RWPE2 (cell line): ENCODE measurements at regions not wholly inside any gene's neighbourhood (a gene's known extent, or its start where the extent isn't known, plus 50 kb on each side); places are given as distances from the start of the nearest gene placed in this dataset.

ENCODE experiments used
- ATAC-seq: fragments of 200-7000 bp; cut with Tn5 transposase; 3 replicates; pipeline ENCODE4 v1.9.1; 2021; ENCODE audit warnings: low read depth
- DNase-seq: peaks from one replicate; pipeline ENCODE4 v3.0.0-alpha.2; 2020; ENCODE audit warnings: low spot score
- H3K27ac ChIP-seq: fragments of 450-650 bp; 2 replicates; pipeline ENCODE4 v1.5.1; 2017; ENCODE audit warnings: mild to moderate bottlenecking; ENCODE audit not compliant: poor library complexity, severe bottlenecking
- H3K27me3 ChIP-seq: fragments of 250-450 bp; sonication (Bioruptor Pico); 2 replicates; pipeline ENCODE4 v1.5.1; 2021; ENCODE audit warnings: mild to moderate bottlenecking, moderate library complexity; ENCODE audit not compliant: insufficient read depth, poor library complexity, severe bottlenecking
- H3K36me3 ChIP-seq: fragments of 250-450 bp; sonication (Bioruptor Pico); 2 replicates; pipeline ENCODE4 v1.5.1; 2020; ENCODE audit warnings: low read depth, mild to moderate bottlenecking, moderate library complexity
- H3K4me1 ChIP-seq: fragments of 250-450 bp; sonication (Bioruptor Pico); 2 replicates; pipeline ENCODE4 v1.5.1; 2021; ENCODE audit warnings: mild to moderate bottlenecking, moderate library complexity; ENCODE audit not compliant: insufficient read depth, poor library complexity, severe bottlenecking
- H3K4me3 ChIP-seq: fragments of 250-450 bp; sonication (Bioruptor Pico); 2 replicates; pipeline ENCODE4 v1.5.1; 2021; ENCODE audit warnings: mild to moderate bottlenecking, moderate library complexity; ENCODE audit not compliant: severe bottlenecking
- H3K9me3 ChIP-seq: fragments of 250-450 bp; sonication (Bioruptor Pico); 2 replicates; pipeline ENCODE4 v1.5.1; 2021; ENCODE audit warnings: mild to moderate bottlenecking, moderate library complexity; ENCODE audit not compliant: severe bottlenecking
- CTCF ChIP-seq: fragments of 450-650 bp; IDR thresholded peaks from one replicate; pipeline ENCODE4 v1.5.1; 2017; ENCODE audit warnings: mild to moderate bottlenecking, moderate library complexity; ENCODE audit not compliant: poor library complexity, severe bottlenecking

DNA sequence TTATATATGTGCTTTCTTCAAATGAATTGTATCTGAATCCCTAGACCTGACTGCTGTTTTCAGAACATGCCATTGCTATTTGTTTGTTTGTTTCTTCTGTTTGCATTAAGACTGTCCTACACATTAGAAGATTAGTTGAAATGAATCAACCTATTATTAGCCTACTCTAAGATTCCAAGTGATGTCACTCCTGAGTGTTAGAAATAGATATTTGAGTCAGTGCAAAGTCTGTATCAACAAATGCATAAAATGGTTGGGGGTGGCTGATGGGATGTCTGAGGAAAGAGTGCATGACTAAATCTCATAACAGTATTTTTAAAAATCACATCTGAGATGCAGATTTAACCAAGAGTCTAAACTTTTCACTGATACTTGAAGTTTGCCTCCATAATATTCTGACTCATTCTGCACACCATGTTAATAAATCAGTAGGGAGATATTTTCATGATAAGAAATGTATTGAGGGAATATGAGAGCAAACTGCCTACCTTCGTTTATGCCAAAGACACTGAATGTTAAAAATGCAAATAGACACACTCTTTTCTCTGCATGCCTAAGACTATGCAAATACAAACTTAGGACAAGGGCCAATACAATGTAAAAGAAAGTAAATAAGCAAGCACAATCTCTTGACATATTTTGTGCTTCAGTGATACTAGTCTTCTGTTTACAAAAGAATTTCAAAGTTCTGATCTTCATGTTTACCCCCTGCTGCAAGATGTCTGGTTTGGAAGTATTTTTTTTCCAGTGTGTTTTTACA is 253.3 kb downstream of the LIG4 start:
- Histone ChIP-seq H3K4me3 (no peak overlapping the region), H3K9me3 (peaks cover 3% of the 10 kb centered on the region), H3K4me1 (no peaks in the 10 kb centered on the region), H3K27ac (no peak overlapping the region), H3K27me3 (no peaks in the 10 kb centered on the region), H3K36me3 (no peaks in the 10 kb centered on the region)
- DNase-seq (no peak), ATAC-seq (no peak)
- no peak for TF ChIP-seq CTCF

DNA sequence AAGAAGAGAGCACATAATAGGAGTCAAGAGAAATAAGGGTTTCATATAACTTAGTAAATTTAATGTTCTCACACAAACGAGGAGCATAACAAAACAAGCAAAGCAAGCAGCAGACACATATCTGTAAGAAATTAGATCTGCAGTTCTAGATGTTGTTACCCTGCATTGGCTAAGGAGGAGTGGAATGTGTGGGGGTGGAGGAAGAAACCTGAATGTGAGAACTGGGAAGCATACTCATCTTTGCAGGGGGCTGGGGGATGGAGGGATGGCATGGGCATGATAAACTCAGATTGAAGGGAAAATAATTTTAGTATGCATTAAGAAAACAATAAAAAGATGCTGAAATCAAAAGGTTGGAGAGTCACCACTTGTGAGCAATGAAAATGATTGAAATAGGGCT is 255.0 kb downstream of the LIG4 start:
- H3K27me3 ChIP-seq, result no peaks in the 10 kb centered on the region
- no peak for DNase-seq
- H3K27ac ChIP-seq, result no peak overlapping the region
- no peak for ATAC-seq
- H3K36me3 ChIP-seq, result no peaks in the 10 kb centered on the region
- no peaks in the 10 kb centered on the region for H3K9me3 ChIP-seq
- no peaks in the 10 kb centered on the region for H3K4me1 ChIP-seq
- no peak overlapping the region for H3K4me3 ChIP-seq
- TF ChIP-seq CTCF, result no peak

DNA sequence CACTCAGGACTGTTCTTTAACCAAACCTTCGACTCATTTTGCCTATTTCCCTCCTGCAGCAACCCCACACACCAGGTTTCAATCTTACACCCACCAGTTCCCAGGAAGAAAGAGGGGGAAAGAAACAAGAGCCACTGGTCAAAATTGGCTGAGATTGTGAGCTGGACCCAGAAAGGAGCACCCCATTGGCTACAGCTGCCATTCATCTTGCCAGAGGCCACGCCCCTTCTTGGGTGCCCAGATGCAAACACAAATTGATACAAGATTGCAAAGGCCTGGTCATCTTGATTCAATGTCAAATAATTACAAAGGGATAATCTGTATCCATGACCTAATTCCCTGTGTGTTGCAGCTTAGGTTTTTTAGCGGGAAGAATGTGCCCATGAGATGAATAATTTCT is 258.4 kb downstream of the LIG4 start:
- H3K4me1 ChIP-seq, result no peaks in the 10 kb centered on the region
- H3K27ac ChIP-seq, result no peak overlapping the region
- H3K4me3 ChIP-seq, result no peak overlapping the region
- DNase-seq, result no peak
- no peak for TF ChIP-seq CTCF
- no peak for ATAC-seq
- no peaks in the 10 kb centered on the region for H3K9me3 ChIP-seq
- H3K27me3 ChIP-seq, result no peaks in the 10 kb centered on the region
- H3K36me3 ChIP-seq, result no peaks in the 10 kb centered on the region

GRCh38 chr13:107942030-107942617 is 273.2 kb downstream of the LIG4 start:
- ATAC-seq (no peak), DNase-seq (no peak)
- H3K4me3 ChIP-seq, result no peak overlapping the region
- no peak overlapping the region for H3K27ac ChIP-seq
- no peaks in the 10 kb centered on the region for H3K27me3 ChIP-seq
- no peak for TF ChIP-seq CTCF
- H3K9me3 ChIP-seq, result peaks cover 13% of the 10 kb centered on the region
- H3K4me1 ChIP-seq, result no peaks in the 10 kb centered on the region
- H3K36me3 ChIP-seq, result no peaks in the 10 kb centered on the region
